ENCODE measurements at regions not wholly inside any gene's neighbourhood (a gene's known extent, or its start where the extent isn't known, plus 50 kb on each side); places are given as distances from the start of the nearest gene placed in this dataset.
"Not testable (repeated sequence)": the region's sequence is repeated elsewhere in the genome, so short reads cannot be mapped to it uniquely, and the experiment has no call there.

- 29 to 57% (median 36%) methylated on average over 4 of the region's 4 CpGs for WGBS, 3 donors
- no peak for ATAC-seq
- intact Hi-C loops (cut with DNase I), result no loop called here
Observed at GRCh38 chr20:48371211-48371610, 456.6 kb downstream of the PREX1 start.

GRCh38 chr20:48368580-48369021 is 459.2 kb downstream of the PREX1 start:
- H3K4me1 ChIP-seq; H3K4me3 ChIP-seq; H3K27me3 ChIP-seq (ENCODE audit: insufficient read depth in 3 of 3, low read length in 2 of 3); H3K27ac ChIP-seq; intact Hi-C loops (cut with DNase I); H3K36me3 ChIP-seq (ENCODE audit: insufficient read depth in 1 of 2, low read depth in 1 of 2); DNase-seq; H3K9me3 ChIP-seq: not testable (repeated sequence)
- WGBS, 3 donors, result 28 to 34% (median 30%) methylated on average over 10 of the region's 10 CpGs
- peak in 2 of 4 donors; percentile 30 to 33 for ATAC-seq

More at GRCh38 chr20:48371211-48371610, 456.6 kb downstream of the PREX1 start:
- Histone ChIP-seq H3K27ac (no peak overlapping the region), H3K27me3 (ENCODE audit: insufficient read depth in 3 of 3, low read length in 2 of 3) (peaks cover 0 to 2% (median 0%) of the 10 kb centered on the region in 3 donors), H3K4me3 (no peak overlapping the region), H3K4me1 (no peaks in the 10 kb centered on the region), H3K36me3 (ENCODE audit: insufficient read depth in 1 of 2, low read depth in 1 of 2) (no peaks in the 10 kb centered on the region), H3K9me3 (no peaks in the 10 kb centered on the region)
- DNase-seq, result no peak
- no peak for TF ChIP-seq CTCF (IDR thresholded peaks at IDR 0.05)

GRCh38 chr20:48367541-48368358 is 460.0 kb downstream of the PREX1 start:
- H3K4me1 ChIP-seq; H3K36me3 ChIP-seq (ENCODE audit: insufficient read depth in 1 of 2, low read depth in 1 of 2); H3K9me3 ChIP-seq; ATAC-seq; H3K27ac ChIP-seq; H3K27me3 ChIP-seq (ENCODE audit: insufficient read depth in 3 of 3, low read length in 2 of 3); intact Hi-C loops (cut with DNase I); H3K4me3 ChIP-seq; DNase-seq: not testable (repeated sequence)
- 29 to 55% (median 43%) methylated on average over 12 to 15 of the region's 28 CpGs for WGBS, 3 donors

GRCh38 chr20:48366230-48366629 is 461.6 kb downstream of the PREX1 start:
- no peak for DNase-seq
- Histone ChIP-seq H3K36me3 (ENCODE audit: insufficient read depth in 1 of 2, low read depth in 1 of 2) (no peaks in the 10 kb centered on the region), H3K4me3 (no peak overlapping the region), H3K27me3 (ENCODE audit: insufficient read depth in 3 of 3, low read length in 2 of 3) (peaks cover 0 to 9% (median 0%) of the 10 kb centered on the region in 3 donors), H3K4me1 (no peaks in the 10 kb centered on the region), H3K9me3 (no peaks in the 10 kb centered on the region), H3K27ac (no peak overlapping the region)
- no peak for ATAC-seq
- 95 to 97% (median 96%) methylated on average over 5 of the region's 5 CpGs for WGBS, 3 donors
- TF ChIP-seq CTCF (IDR thresholded peaks at IDR 0.05), result no peak
- intact Hi-C loops (cut with DNase I), result no loop called here

GRCh38 chr20:48364688-48365421 is 462.9 kb downstream of the PREX1 start:
- no peak for ATAC-seq
- 91 to 95% (median 93%) methylated on average over 11 of the region's 11 CpGs for WGBS, 3 donors
- H3K9me3 ChIP-seq, result no peaks in the 10 kb centered on the region
- no peak for TF ChIP-seq CTCF (IDR thresholded peaks at IDR 0.05)
- no peak overlapping the region for H3K4me3 ChIP-seq
- no peaks in the 10 kb centered on the region for H3K4me1 ChIP-seq
- DNase-seq, result no peak
- intact Hi-C loops (cut with DNase I), result no loop called here
- H3K36me3 ChIP-seq (ENCODE audit: insufficient read depth in 1 of 2, low read depth in 1 of 2), result no peaks in the 10 kb centered on the region
- H3K27ac ChIP-seq, result no peak overlapping the region
- H3K27me3 ChIP-seq (ENCODE audit: insufficient read depth in 3 of 3, low read length in 2 of 3), result peaks cover 0 to 9% (median 0%) of the 10 kb centered on the region in 3 donors
